Astrocyte (in vitro differentiated cells and primary cell): ENCODE measurements at regions not wholly inside any gene's neighbourhood (a gene's known extent, or its start where the extent isn't known, plus 50 kb on each side); places are given as distances from the start of the nearest gene placed in this dataset.
A peak's percentile ranks its signal among the peaks of the same experiment; 100 is the strongest.

Experiments
- DNase-seq: peaks from one replicate; pipeline ENCODE4 v3.0.0-alpha.2; 2010; ENCODE audit warnings: low read depth
- FAIRE-seq: peaks from 2 replicates; lab custom pipeline; 2011; peaks lifted over from hg19 to GRCh38; lab: Jason Lieb, UNC
- H2AFZ ChIP-seq: 2 replicates; pipeline ENCODE4 v1.6.0; 2012; ENCODE audit warnings: low read depth, low read length, inconsistent platforms
- H3K27ac ChIP-seq: 2 replicates; pipeline ENCODE4 v1.5.1; 2011; ENCODE audit warnings: low read depth, low read length, inconsistent platforms
- H3K27me3 ChIP-seq: 2 replicates; pipeline ENCODE4 v1.6.0; 2011; ENCODE audit warnings: low read length, inconsistent platforms; ENCODE audit not compliant: insufficient read depth
- H3K36me3 ChIP-seq: 2 replicates; pipeline ENCODE4 v1.5.1; 2011; ENCODE audit warnings: low read length, inconsistent platforms; ENCODE audit not compliant: insufficient read depth
- H3K4me1 ChIP-seq: 2 replicates; pipeline ENCODE4 v1.5.1; 2011; ENCODE audit warnings: low read length, inconsistent platforms; ENCODE audit not compliant: insufficient read depth
- H3K4me2 ChIP-seq: 2 replicates; pipeline ENCODE4 v1.6.0; 2012; ENCODE audit warnings: low read length, inconsistent platforms
- H3K4me3 ChIP-seq: 2 replicates; pipeline ENCODE4 v1.5.1; 2011; ENCODE audit warnings: low read depth, mild to moderate bottlenecking, low read length, inconsistent platforms; ENCODE audit not compliant: insufficient read depth
- H3K79me2 ChIP-seq: 2 replicates; pipeline ENCODE4 v1.6.0; 2012; ENCODE audit warnings: mild to moderate bottlenecking, low read length, inconsistent platforms; ENCODE audit not compliant: insufficient read depth
- H3K9ac ChIP-seq: 2 replicates; pipeline ENCODE4 v1.6.0; 2012; ENCODE audit warnings: mild to moderate bottlenecking, low read length, inconsistent platforms
- H3K9me3 ChIP-seq: 2 replicates; pipeline ENCODE4 v1.5.1; 2012; ENCODE audit warnings: low read depth, mild to moderate bottlenecking, low read length, inconsistent platforms; ENCODE audit not compliant: insufficient read depth
- H4K20me1 ChIP-seq: 2 replicates; pipeline ENCODE4 v1.6.0; 2012; ENCODE audit warnings: low read length, inconsistent platforms; ENCODE audit not compliant: insufficient read depth
- H3K27ac Mint-ChIP-seq: one replicate; pipeline ENCODE4 v1.8.0; 2021; ENCODE audit warnings: mild to moderate bottlenecking, mixed read lengths; ENCODE audit not compliant: unreplicated experiment
- H3K27me3 Mint-ChIP-seq: one replicate; pipeline ENCODE4 v1.8.0; 2021; ENCODE audit warnings: low read depth, mixed read lengths; ENCODE audit not compliant: unreplicated experiment
- H3K36me3 Mint-ChIP-seq: one replicate; pipeline ENCODE4 v1.8.0; 2021; ENCODE audit warnings: low read depth, mixed read lengths; ENCODE audit not compliant: unreplicated experiment
- H3K4me1 Mint-ChIP-seq: one replicate; pipeline ENCODE4 v1.8.0; 2021; ENCODE audit warnings: low read depth, mixed read lengths; ENCODE audit not compliant: unreplicated experiment
- H3K4me3 Mint-ChIP-seq: one replicate; pipeline ENCODE4 v1.8.0; 2021; ENCODE audit warnings: mild to moderate bottlenecking, moderate library complexity, mixed read lengths; ENCODE audit not compliant: unreplicated experiment
- H3K9me3 Mint-ChIP-seq: one replicate; pipeline ENCODE4 v1.8.0; 2021; ENCODE audit warnings: mild to moderate bottlenecking, mixed read lengths; ENCODE audit not compliant: unreplicated experiment
- CTCF ChIP-seq: IDR thresholded peaks from 2 replicates; pipeline ENCODE4 v1.5.1; 2011; ENCODE audit warnings: low read depth, mild to moderate bottlenecking, inconsistent platforms, low read length, moderate library complexity; ENCODE audit not compliant: insufficient read depth
- EZH2 ChIP-seq: IDR thresholded peaks from 2 replicates; pipeline ENCODE4 v1.6.1; 2012; ENCODE audit warnings: mild to moderate bottlenecking, low read length, inconsistent platforms; ENCODE audit not compliant: insufficient read depth

GRCh38 chr13:44174769-44175425 lies 198.7 kb upstream of the SERP2 start:
- FAIRE-seq: peak; percentile 71

GRCh38 chr13:44176173-44176572 lies 197.5 kb upstream of the SERP2 start:
- no peak for FAIRE-seq
- DNase-seq: no peak
- H3K36me3 Mint-ChIP-seq: no peaks in the 10 kb centered on the region
- H3K4me3 ChIP-seq: no peak overlapping the region
- TF ChIP-seq EZH2 (no peak), CTCF (no peak)
- no peak overlapping the region for H2AFZ ChIP-seq
- H3K4me1 Mint-ChIP-seq: peaks cover 14% of the 10 kb centered on the region
- no peak overlapping the region for H3K4me2 ChIP-seq
- H3K27me3 Mint-ChIP-seq: peaks cover 9% of the 10 kb centered on the region
- H3K4me3 Mint-ChIP-seq: no peak overlapping the region
- H3K27me3 ChIP-seq: no peaks in the 10 kb centered on the region
- H3K36me3 ChIP-seq: no peaks in the 10 kb centered on the region
- peaks cover 9% of the 10 kb centered on the region for H3K4me1 ChIP-seq
- H3K9me3 ChIP-seq: no peaks in the 10 kb centered on the region
- H3K27ac Mint-ChIP-seq: no peak overlapping the region
- no peak overlapping the region for H3K9ac ChIP-seq
- H3K9me3 Mint-ChIP-seq: no peaks in the 10 kb centered on the region
- H3K79me2 ChIP-seq: no peaks in the 10 kb centered on the region
- H4K20me1 ChIP-seq: no peaks in the 10 kb centered on the region
- H3K27ac ChIP-seq: no peak overlapping the region

More at GRCh38 chr13:44174769-44175425, 198.7 kb upstream of the SERP2 start:
- H3K4me3 ChIP-seq: no peak overlapping the region
- H3K4me1 ChIP-seq: peaks cover 9% of the 10 kb centered on the region
- no peak overlapping the region for H3K9ac ChIP-seq
- no peaks in the 10 kb centered on the region for H4K20me1 ChIP-seq
- H3K4me2 ChIP-seq: no peak overlapping the region
- no peaks in the 10 kb centered on the region for H3K36me3 ChIP-seq
- peak; percentile 48 for DNase-seq
- Mint-ChIP-seq H3K27me3 (peaks cover 9% of the 10 kb centered on the region), H3K4me3 (no peak overlapping the region), H3K9me3 (no peaks in the 10 kb centered on the region), H3K36me3 (no peaks in the 10 kb centered on the region), H3K4me1 (peaks cover 14% of the 10 kb centered on the region), H3K27ac (peak overlapping the region; percentile 70)
- no peaks in the 10 kb centered on the region for H3K27me3 ChIP-seq
- no peak overlapping the region for H3K27ac ChIP-seq
- peak overlapping the region; percentile 80 for H2AFZ ChIP-seq
- TF ChIP-seq CTCF (no peak), EZH2 (no peak)
- no peaks in the 10 kb centered on the region for H3K79me2 ChIP-seq
- no peaks in the 10 kb centered on the region for H3K9me3 ChIP-seq

- H3K4me3 ChIP-seq: no peak overlapping the region
- H4K20me1 ChIP-seq: no peaks in the 10 kb centered on the region
- H3K27me3 Mint-ChIP-seq: peaks cover 9% of the 10 kb centered on the region
- H3K4me1 ChIP-seq: no peaks in the 10 kb centered on the region
- H3K4me2 ChIP-seq: no peak overlapping the region
- DNase-seq: no peak
- no peak overlapping the region for H3K9ac ChIP-seq
- no peak for FAIRE-seq
- no peak overlapping the region for H2AFZ ChIP-seq
- H3K36me3 Mint-ChIP-seq: no peaks in the 10 kb centered on the region
- no peaks in the 10 kb centered on the region for H3K27me3 ChIP-seq
- H3K9me3 Mint-ChIP-seq: peaks cover 7% of the 10 kb centered on the region
- no peak overlapping the region for H3K4me3 Mint-ChIP-seq
- no peaks in the 10 kb centered on the region for H3K79me2 ChIP-seq
- no peak overlapping the region for H3K27ac ChIP-seq
- no peak for TF ChIP-seq CTCF
- no peak for TF ChIP-seq EZH2
- H3K27ac Mint-ChIP-seq: no peak overlapping the region
- no peaks in the 10 kb centered on the region for H3K9me3 ChIP-seq
- H3K36me3 ChIP-seq: no peaks in the 10 kb centered on the region
- peaks cover 2% of the 10 kb centered on the region for H3K4me1 Mint-ChIP-seq
Measured at GRCh38 chr13:44180876-44181536, 192.6 kb upstream of the SERP2 start.
